Coronary artery (tissue), 2 donors: ENCODE measurements at regions not wholly inside any gene's neighbourhood (a gene's known extent, or its start where the extent isn't known, plus 50 kb on each side); places are given as distances from the start of the nearest gene placed in this dataset.

ENCODE experiments used
- DNase-seq: peaks from one replicate; pipeline ENCODE4 v3.0.0-alpha.2; 2017; ENCODE audit warnings: low spot score
- H3K27ac ChIP-seq, 2 donors: fragments of 200-600 bp; sonication (generic); one replicate each; pipeline ENCODE4 v1.5.1; 2016 to 2019
- H3K4me3 ChIP-seq: fragments of 200-600 bp; sonication (generic); 2 replicates; pipeline ENCODE4 v1.5.1; 2016; ENCODE audit warnings: mild to moderate bottlenecking, moderate library complexity
- CTCF ChIP-seq: fragments of 200-600 bp; sonication (generic); IDR thresholded peaks from one replicate; pipeline ENCODE4 v1.5.1; 2019; ENCODE audit warnings: antibody characterized with exemption

- no peak for TF ChIP-seq CTCF
- Histone ChIP-seq H3K4me3 (no peak overlapping the region), H3K27ac (no peak overlapping the region)
- no peak for DNase-seq
Measured at GRCh38 chr1:57860325-57860724, 436.5 kb upstream of the DAB1 start.

GRCh38 chr1:57858740-57859139 lies 434.9 kb upstream of the DAB1 start:
- no peak for TF ChIP-seq CTCF
- no peak for DNase-seq
- Histone ChIP-seq H3K27ac (no peak overlapping the region), H3K4me3 (no peak overlapping the region)

- DNase-seq = no peak
- no peak for TF ChIP-seq CTCF
- H3K4me3 ChIP-seq = no peak overlapping the region
- H3K27ac ChIP-seq = no peak overlapping the region
Measured at GRCh38 chr1:57857809-57858208, 433.9 kb upstream of the DAB1 start.

- DNase-seq = no peak
Measured at GRCh38 chr1:57854436-57854835, 430.6 kb upstream of the DAB1 start.

GRCh38 chr1:57850176-57850940 lies 426.5 kb upstream of the DAB1 start:
- H3K4me3 ChIP-seq = no peak overlapping the region
- no peak for TF ChIP-seq CTCF
- H3K27ac ChIP-seq = no peak overlapping the region
- DNase-seq = no peak

More at GRCh38 chr1:57854436-57854835, 430.6 kb upstream of the DAB1 start:
- no peak overlapping the region for H3K4me3 ChIP-seq
- no peak overlapping the region for H3K27ac ChIP-seq
- TF ChIP-seq CTCF = no peak

GRCh38 chr1:57848406-57848805 lies 424.5 kb upstream of the DAB1 start:
- TF ChIP-seq CTCF = no peak
- Histone ChIP-seq H3K4me3 (no peak overlapping the region), H3K27ac (no peak overlapping the region)
- DNase-seq = no peak

- no peak for TF ChIP-seq CTCF
- DNase-seq = no peak
Measured at GRCh38 chr1:57845041-57845440, 421.2 kb upstream of the DAB1 start.

More at GRCh38 chr1:57845041-57845440, 421.2 kb upstream of the DAB1 start:
- Histone ChIP-seq H3K27ac (no peak overlapping the region), H3K4me3 (no peak overlapping the region)
